ENCODE measurements at regions not wholly inside any gene's neighbourhood (a gene's known extent, or its start where the extent isn't known, plus 50 kb on each side); places are given as distances from the start of the nearest gene placed in this dataset.
A peak's percentile ranks its signal among the peaks of the same experiment; 100 is the strongest.

GRCh38 chr10:9302140-9302746, 1247.8 kb downstream of the GATA3 start:
- TF ChIP-seq CTCF (conservative IDR thresholded peaks at IDR 0.05; ENCODE audit: low read depth, low read length) (peak; percentile 50), RAD21 (IDR thresholded peaks at IDR 0.05; ENCODE audit: low read length) (peak; percentile 54), POLR2A (IDR thresholded peaks at IDR 0.05; ENCODE audit: low read depth, low read length) (no peak), CEBPB (IDR thresholded peaks at IDR 0.05; ENCODE audit: low read depth, low read length) (no peak), ELK1 (IDR thresholded peaks at IDR 0.05; ENCODE audit: borderline replicate concordance, low read depth, low read length) (no peak), FOS (IDR thresholded peaks at IDR 0.05; ENCODE audit: low read depth, low read length) (no peak), RFX5 (IDR thresholded peaks at IDR 0.05; ENCODE audit: low read depth, low read length) (no peak), MXI1 (IDR thresholded peaks at IDR 0.05; ENCODE audit: borderline replicate concordance, low read depth, low read length) (no peak), SMC3 (IDR thresholded peaks at IDR 0.05; ENCODE audit: low read depth, low read length) (peak; percentile 56), BHLHE40 (IDR thresholded peaks at IDR 0.05; ENCODE audit: low read depth, low read length) (no peak), RCOR1 (IDR thresholded peaks at IDR 0.05; ENCODE audit: insufficient replicate concordance, low read length) (no peak), MAZ (IDR thresholded peaks at IDR 0.05; ENCODE audit: borderline replicate concordance, low read depth, low read length) (no peak), USF2 (IDR thresholded peaks at IDR 0.05; ENCODE audit: low read depth, low read length) (no peak), MAFK (IDR thresholded peaks at IDR 0.05; ENCODE audit: low read depth, low read length) (no peak)

Measured in IMR-90 (cell line).